ENCODE measurements at regions not wholly inside any gene's neighbourhood (a gene's known extent, or its start where the extent isn't known, plus 50 kb on each side); places are given as distances from the start of the nearest gene placed in this dataset.

GRCh38 chr5:1730487-1730847 lies 69.2 kb downstream of the MRPL36 start (continued):
- no peak for TF ChIP-seq REST (IDR thresholded peaks at IDR 0.05; ENCODE audit: low read depth)
- no peak for TF ChIP-seq EZH2 (IDR thresholded peaks at IDR 0.05)
- no peak for TF ChIP-seq FOSL1 (IDR thresholded peaks at IDR 0.05; ENCODE audit: low read depth)
- TF ChIP-seq YY1 (IDR thresholded peaks at IDR 0.05; ENCODE audit: extremely low read depth, insufficient replicate concordance, low read depth, low read length) = no peak

GRCh38 chr5:1729641-1730486 lies 69.8 kb downstream of the MRPL36 start:
- POLR2A ChIA-PET = no interaction called here
- no peak for DNase-seq (ENCODE audit: low read depth, low spot score)
- no peaks in the 10 kb centered on the region for H3K36me3 ChIP-seq (ENCODE audit: control insufficient read depth in 1 of 2, insufficient read depth in 2 of 2, low read length in 2 of 2)

More at GRCh38 chr5:1729641-1730486, 69.8 kb downstream of the MRPL36 start:
- no peak for ATAC-seq
- ChIA-PET RAD21 (ENCODE audit: low non-redundant PET in 1 of 2, low total read pairs in 2 of 2, uncharacterized antibody in 2 of 2, unreplicated experiment in 2 of 2) (no interaction called here), CTCF (no interaction called here)
- no peak overlapping the region for H3K4me2 ChIP-seq (ENCODE audit: low read length)
- no peaks in the 10 kb centered on the region for H3K9me3 ChIP-seq (ENCODE audit: control insufficient read depth in 1 of 2, insufficient read depth in 1 of 2, low read depth in 1 of 2, low read length in 2 of 2)
- no peak for TF ChIP-seq MAX (IDR thresholded peaks at IDR 0.05)
- TF ChIP-seq YY1 (IDR thresholded peaks at IDR 0.05; ENCODE audit: extremely low read depth, insufficient replicate concordance, low read depth, low read length) = no peak
- TF ChIP-seq SP1 (IDR thresholded peaks at IDR 0.05; ENCODE audit: low read depth) = no peak
- no peak for TF ChIP-seq JUND (IDR thresholded peaks at IDR 0.05)
- no peak overlapping the region for H2AFZ ChIP-seq (ENCODE audit: low read depth, low read length, poor library complexity, severe bottlenecking)
- H3K9ac ChIP-seq (ENCODE audit: low read length) = no peak overlapping the region
- H3K79me2 ChIP-seq (ENCODE audit: insufficient read depth, low read length) = no peaks in the 10 kb centered on the region
- H4K20me1 ChIP-seq (ENCODE audit: insufficient read depth) = no peaks in the 10 kb centered on the region
- H3K4me1 ChIP-seq (ENCODE audit: control insufficient read depth in 1 of 2, insufficient read depth in 2 of 2, low read length in 2 of 2) = no peaks in the 10 kb centered on the region
- H3K4me3 ChIP-seq (replicated peaks in 1 of 2; ENCODE audit: low read depth in 1 of 2, low read length in 2 of 2) = no peak overlapping the region
- intact Hi-C loops (cut with micrococcal nuclease) = no loop called here
- no peaks in the 10 kb centered on the region for H3K9me2 ChIP-seq (ENCODE audit: insufficient read depth)
- peaks cover 2% of the 10 kb centered on the region; the same call in 1 of the 2 replicates for H3K27me3 ChIP-seq (ENCODE audit: insufficient read depth, low read length)
- BruUV-seq (replicated peaks) = no TSS peak
- H3K27ac ChIP-seq (ENCODE audit: low read depth, low read length) = no peak overlapping the region
